Pancreas (tissue), 10 donors: ENCODE measurements at regions not wholly inside any gene's neighbourhood (a gene's known extent, or its start where the extent isn't known, plus 50 kb on each side); places are given as distances from the start of the nearest gene placed in this dataset.

Experiments
- ATAC-seq, 4 donors: fragments of 200-7000 bp; cut with Tn5 transposase; one replicate each; pipeline versions ENCODE4 v1.8.0 to v1.9.1; 2020; ENCODE audit warnings: mild to moderate bottlenecking in 4 of 4, moderate library complexity in 4 of 4
- DNase-seq, 6 donors: peaks; one replicate each; pipeline ENCODE4 v3.0.0-alpha.2; 2020
- FAIRE-seq: peaks from 2 replicates; lab custom pipeline; 2012; peaks lifted over from hg19 to GRCh38; lab: Jason Lieb, UNC
- H3K27ac ChIP-seq, 4 donors: fragments of 200-600 bp; sonication (generic); 1 replicate in 3 of 4; 2 replicates in 1 of 4; pipeline versions ENCODE4 v1.5.0 to v1.8.0; 2020
- H3K27me3 ChIP-seq, 4 donors: fragments of 200-600 bp; one replicate each; pipeline ENCODE4 v1.8.0; 2021
- H3K36me3 ChIP-seq, 3 donors: fragments of 200-600 bp; sonication (generic) in 1 of 3; one replicate each; pipeline versions ENCODE4 v1.5.0 to v1.8.0; 2020 to 2021
- H3K4me1 ChIP-seq, 3 donors: fragments of 200-600 bp; one replicate each; pipeline ENCODE4 v1.8.0; 2021
- H3K4me3 ChIP-seq, 4 donors: fragments of 200-600 bp; sonication (generic) in 2 of 4; one replicate each; pipeline versions ENCODE4 v1.5.0 to v1.8.0; 2020 to 2021
- H3K9me3 ChIP-seq, 4 donors: fragments of 200-600 bp; one replicate each; pipeline ENCODE4 v1.8.0; 2021
- WGBS, 2 donors: extraction: QIAGEN DNeasy Blood & Tissue Kit; methylation state at CpG; one replicate each; pipeline ENCODE4 v1.1.7; 2013; 5-methylcytosine and 5-hydroxymethylcytosine counted together
- intact Hi-C, 3 donors: fragments of 100-400 bp; cut with DNase I; formaldehyde crosslinking; loops; one replicate each; pipeline versions ENCODE4 v1.11.1 to v1.14.2; 2022
- TF ChIP-seq, protein P1 (sequence below), 4 donors: fragments of 200-600 bp; sonication (generic) in 3 of 4; IDR thresholded peaks; one replicate each; pipeline versions ENCODE4 v1.5.0 to v1.8.0; 2021; ENCODE audit warnings: antibody characterized with exemption in 4 of 4
- donor health status: healthy with polysubstance abuse.
- donor health status: DM: no; HTN: no; CAD: no; lungs with moderate emphysema.
- donor health status: DM: no; HTN: no; CAD: no.
- donor health status: control.
- donor health status: control.
- donor health status: Bipolar disorder and iron deficiency.
- donor health status: DM: yes; HTN: yes; CAD: no.
- donor health status: DM: no; HTN: no; CAD: no.
- donor health status: DM: no; HTN: no; CAD: no.
- donor health status: DM: yes; HTN: yes; CAD: no.

DNA sequence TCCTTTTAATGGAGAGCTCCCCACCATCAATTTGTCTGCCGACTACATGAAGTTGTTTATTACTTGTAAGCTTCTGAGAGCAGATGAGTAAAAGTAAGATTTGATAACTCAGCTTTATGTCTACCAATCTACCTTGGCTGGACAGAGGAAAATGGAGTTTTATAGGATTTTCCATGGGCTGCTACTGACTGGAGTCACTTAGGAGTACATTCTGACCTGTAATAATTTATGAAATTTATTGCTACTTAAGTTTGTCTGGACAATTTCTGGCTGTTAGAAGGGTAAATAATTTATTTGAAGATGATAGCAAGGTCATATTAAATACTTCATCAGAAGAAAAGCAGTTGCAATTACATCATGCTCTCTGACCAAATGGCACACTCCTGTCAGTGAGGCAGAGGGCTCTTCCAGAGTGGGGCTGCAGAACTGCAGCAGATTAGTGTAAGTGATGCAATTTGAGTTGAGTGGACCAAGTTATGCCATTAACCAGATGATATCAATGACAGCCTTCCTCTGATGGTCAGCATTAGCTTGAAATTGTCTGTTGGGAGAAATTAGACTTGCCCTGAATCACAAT is 736.7 kb upstream of the PTBP2 start:
- no peaks in the 10 kb centered on the region for H3K27me3 ChIP-seq
- no peak for ATAC-seq
- no peaks in the 10 kb centered on the region for H3K4me1 ChIP-seq
- H3K9me3 ChIP-seq, result no peaks in the 10 kb centered on the region
- H3K4me3 ChIP-seq, result no peak overlapping the region
- DNase-seq, result no peak
- no peaks in the 10 kb centered on the region for H3K36me3 ChIP-seq
- WGBS, 2 donors, result 27 to 31% methylated on average over 1 of the region's 1 CpG
- no peak overlapping the region for H3K27ac ChIP-seq
- intact Hi-C loops, result no loop called here
- FAIRE-seq, result no peak
- TF ChIP-seq, protein P1, sequence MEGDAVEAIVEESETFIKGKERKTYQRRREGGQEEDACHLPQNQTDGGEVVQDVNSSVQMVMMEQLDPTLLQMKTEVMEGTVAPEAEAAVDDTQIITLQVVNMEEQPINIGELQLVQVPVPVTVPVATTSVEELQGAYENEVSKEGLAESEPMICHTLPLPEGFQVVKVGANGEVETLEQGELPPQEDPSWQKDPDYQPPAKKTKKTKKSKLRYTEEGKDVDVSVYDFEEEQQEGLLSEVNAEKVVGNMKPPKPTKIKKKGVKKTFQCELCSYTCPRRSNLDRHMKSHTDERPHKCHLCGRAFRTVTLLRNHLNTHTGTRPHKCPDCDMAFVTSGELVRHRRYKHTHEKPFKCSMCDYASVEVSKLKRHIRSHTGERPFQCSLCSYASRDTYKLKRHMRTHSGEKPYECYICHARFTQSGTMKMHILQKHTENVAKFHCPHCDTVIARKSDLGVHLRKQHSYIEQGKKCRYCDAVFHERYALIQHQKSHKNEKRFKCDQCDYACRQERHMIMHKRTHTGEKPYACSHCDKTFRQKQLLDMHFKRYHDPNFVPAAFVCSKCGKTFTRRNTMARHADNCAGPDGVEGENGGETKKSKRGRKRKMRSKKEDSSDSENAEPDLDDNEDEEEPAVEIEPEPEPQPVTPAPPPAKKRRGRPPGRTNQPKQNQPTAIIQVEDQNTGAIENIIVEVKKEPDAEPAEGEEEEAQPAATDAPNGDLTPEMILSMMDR (IDR thresholded peaks at IDR 0.05), result no peak

DNA sequence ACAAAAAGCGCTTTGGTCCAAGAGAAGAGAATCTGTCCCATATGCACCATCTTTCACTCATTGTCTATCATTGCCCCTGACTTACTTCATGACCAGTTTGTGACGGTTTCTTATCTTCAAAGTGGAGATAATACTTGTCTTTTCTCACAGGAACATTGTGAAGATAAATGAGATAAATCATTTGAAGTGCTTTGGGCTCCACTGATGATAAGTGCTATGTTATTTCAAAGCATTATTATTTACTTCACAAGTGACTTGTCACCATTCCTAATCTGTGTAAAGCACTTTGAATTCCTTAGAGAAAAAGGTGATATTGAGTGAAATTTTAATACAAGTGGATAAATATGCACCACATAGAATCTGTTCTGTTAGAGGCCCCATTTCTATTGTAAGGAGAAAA is 731.6 kb upstream of the PTBP2 start:
- FAIRE-seq, result no peak
- Histone ChIP-seq H3K36me3 (no peaks in the 10 kb centered on the region), H3K27me3 (no peaks in the 10 kb centered on the region), H3K27ac (no peak overlapping the region), H3K4me1 (no peaks in the 10 kb centered on the region), H3K4me3 (no peak overlapping the region), H3K9me3 (no peaks in the 10 kb centered on the region)
- DNase-seq, result no peak
- intact Hi-C loops, result no loop called here
- 49 to 51% methylated on average over 2 of the region's 2 CpGs for WGBS, 2 donors
- no peak for ATAC-seq
- TF ChIP-seq, protein P1 (IDR thresholded peaks at IDR 0.05), result no peak

DNA sequence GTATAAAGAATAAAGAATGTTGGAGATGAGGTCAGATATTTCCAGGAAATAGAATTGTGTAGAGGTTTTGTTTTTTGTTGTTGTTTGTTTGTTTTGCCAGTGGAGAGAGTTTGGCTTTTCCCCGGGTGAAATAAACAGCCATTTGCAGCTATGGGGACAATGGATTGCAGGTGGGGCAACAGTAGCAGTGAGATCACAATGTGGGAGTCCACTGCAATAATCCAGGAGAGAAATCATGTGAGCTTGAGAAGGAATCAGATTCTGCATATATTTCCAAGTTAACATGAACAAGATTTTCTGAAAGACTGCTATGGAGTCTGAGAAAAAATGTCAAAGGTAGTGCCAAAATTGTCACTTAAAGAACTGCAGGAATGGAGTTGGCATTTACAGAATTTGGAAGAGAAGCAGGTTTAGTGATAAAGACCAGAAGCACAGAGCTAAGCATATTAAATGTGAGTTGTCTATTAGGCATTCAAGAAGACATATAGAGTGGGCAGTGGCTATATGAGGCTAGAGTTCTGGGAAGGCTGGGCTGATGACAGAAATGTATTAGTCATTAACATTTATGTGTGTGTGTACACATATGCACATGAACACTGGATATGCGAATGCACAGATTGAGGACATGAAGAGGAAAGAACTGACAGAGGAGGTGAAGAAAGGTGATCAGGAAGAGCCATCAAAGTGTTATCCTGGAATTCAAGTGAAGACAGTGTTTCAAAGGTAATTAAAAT is 729.6 kb upstream of the PTBP2 start:
- ATAC-seq (no peak), FAIRE-seq (no peak)

DNA sequence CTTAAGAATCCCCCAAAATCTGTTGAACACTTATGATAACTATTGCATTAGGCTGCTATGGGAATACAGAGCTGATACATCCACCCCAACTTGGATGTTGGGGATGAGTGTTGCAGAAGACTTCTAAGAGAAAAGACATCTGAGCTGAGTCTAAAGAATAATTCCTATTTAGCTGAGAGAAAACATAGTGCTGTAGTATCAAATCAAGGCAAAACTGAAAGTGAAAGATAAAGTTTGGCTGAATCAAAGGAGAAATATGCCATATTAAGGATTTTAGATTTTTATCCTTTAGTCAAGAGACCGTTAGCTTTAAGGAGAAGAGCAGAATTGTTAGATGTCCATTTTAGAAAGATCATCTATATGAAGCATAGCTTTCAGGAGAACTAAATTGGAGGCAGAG is 726.9 kb upstream of the PTBP2 start:
- no peak for FAIRE-seq
- no peak for ATAC-seq
- Histone ChIP-seq H3K27ac (no peak overlapping the region), H3K4me3 (no peak overlapping the region), H3K27me3 (no peaks in the 10 kb centered on the region), H3K4me1 (no peaks in the 10 kb centered on the region), H3K36me3 (no peaks in the 10 kb centered on the region), H3K9me3 (no peaks in the 10 kb centered on the region)
- DNase-seq, result no peak
- intact Hi-C loops, result no loop called here
- 54 to 56% methylated on average over 1 of the region's 1 CpG for WGBS, 2 donors
- TF ChIP-seq, protein P1 (IDR thresholded peaks at IDR 0.05), result no peak

More for the DNA sequence above, 729.6 kb upstream of the PTBP2 start:
- DNase-seq, result no peak
- Histone ChIP-seq H3K4me3 (no peak overlapping the region), H3K36me3 (no peaks in the 10 kb centered on the region), H3K27me3 (no peaks in the 10 kb centered on the region), H3K4me1 (no peaks in the 10 kb centered on the region), H3K27ac (no peak overlapping the region), H3K9me3 (no peaks in the 10 kb centered on the region)
- intact Hi-C loops, result no loop called here
- TF ChIP-seq, protein P1 (IDR thresholded peaks at IDR 0.05), result no peak
- WGBS, 2 donors, result 40 to 65% methylated on average over 2 of the region's 2 CpGs

DNA sequence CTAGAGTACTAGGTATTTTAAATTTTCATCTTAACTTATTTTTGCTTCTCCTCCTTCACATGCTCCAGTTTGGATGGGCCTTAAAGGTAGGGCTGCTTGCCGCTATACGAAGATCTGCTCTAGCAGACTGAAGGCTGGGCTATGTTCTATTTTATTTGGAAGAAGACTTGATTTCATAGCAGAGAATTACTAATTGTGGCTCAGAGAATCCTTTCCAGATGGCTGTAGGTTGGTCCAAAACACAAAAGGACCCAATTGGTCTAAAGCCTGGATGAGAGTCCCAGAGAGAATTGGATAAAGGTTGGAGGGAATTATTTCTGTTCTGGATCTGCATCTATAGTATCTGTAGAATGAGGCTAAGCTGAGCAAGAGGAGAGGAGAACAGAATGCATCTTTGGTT is 719.4 kb upstream of the PTBP2 start:
- Histone ChIP-seq H3K27me3 (no peaks in the 10 kb centered on the region), H3K36me3 (no peaks in the 10 kb centered on the region), H3K4me3 (no peak overlapping the region), H3K4me1 (no peaks in the 10 kb centered on the region), H3K9me3 (no peaks in the 10 kb centered on the region), H3K27ac (no peak overlapping the region)
- FAIRE-seq (no peak), ATAC-seq (no peak), DNase-seq (no peak)
- intact Hi-C loops, result no loop called here
- WGBS, 2 donors, result 88 to 93% methylated on average over 2 of the region's 2 CpGs
- TF ChIP-seq, protein P1 (IDR thresholded peaks at IDR 0.05), result no peak
